GM18907 (cell line): ENCODE measurements at regions not wholly inside any gene's neighbourhood (a gene's known extent, or its start where the extent isn't known, plus 50 kb on each side); places are given as distances from the start of the nearest gene placed in this dataset.
A peak's percentile ranks its signal among the peaks of the same experiment; 100 is the strongest.
"Not testable (repeated sequence)": the region's sequence is repeated elsewhere in the genome, so short reads cannot be mapped to it uniquely, and the experiment has no call there.

Experiments
- ATAC-seq: cut with Tn5 transposase; IDR thresholded peaks from one replicate; pipeline ENCODE4 v1.9.1; 2021; ENCODE audit warnings: mild to moderate bottlenecking, moderate library complexity; ENCODE audit not compliant: unreplicated experiment

- no peak for ATAC-seq
Measured at GRCh38 chr2:84057917-84058560, 401.0 kb downstream of the SUCLG1 start.

GRCh38 chr2:84055816-84056215, 403.3 kb downstream of the SUCLG1 start:
- ATAC-seq = no peak

- not testable (repeated sequence) for ATAC-seq
Measured at GRCh38 chr2:84054577-84054976, 404.5 kb downstream of the SUCLG1 start.

GRCh38 chr2:84052913-84053312, 406.2 kb downstream of the SUCLG1 start:
- ATAC-seq = no peak

- ATAC-seq = no peak
Measured at GRCh38 chr2:84052043-84052442, 407.0 kb downstream of the SUCLG1 start.

- no peak for ATAC-seq
Measured at GRCh38 chr2:84048964-84049363, 410.1 kb downstream of the SUCLG1 start.

GRCh38 chr2:84041506-84041905, 417.6 kb downstream of the SUCLG1 start:
- ATAC-seq = no peak

GRCh38 chr2:84040281-84040680, 418.8 kb downstream of the SUCLG1 start:
- no peak for ATAC-seq

GRCh38 chr2:84038866-84039265, 420.2 kb downstream of the SUCLG1 start:
- ATAC-seq = no peak

- peak; percentile 71 for ATAC-seq
Measured at GRCh38 chr2:84033347-84033974, 425.6 kb downstream of the SUCLG1 start.

GRCh38 chr2:84031312-84032050, 427.6 kb downstream of the SUCLG1 start:
- ATAC-seq = no peak

GRCh38 chr2:84029903-84030575, 429.0 kb downstream of the SUCLG1 start:
- ATAC-seq = no peak

- no peak for ATAC-seq
Measured at GRCh38 chr2:84026818-84027217, 432.3 kb downstream of the SUCLG1 start.

- ATAC-seq = no peak
Measured at GRCh38 chr2:84022810-84023431, 436.2 kb downstream of the SUCLG1 start.

- no peak for ATAC-seq
Measured at GRCh38 chr2:84017010-84017409, 442.1 kb downstream of the SUCLG1 start.

GRCh38 chr2:84016183-84016582, 442.9 kb downstream of the SUCLG1 start:
- ATAC-seq = no peak

GRCh38 chr2:83997889-83998288, 461.2 kb downstream of the SUCLG1 start:
- ATAC-seq = no peak

- ATAC-seq = no peak
Measured at GRCh38 chr2:83994633-83995179, 464.4 kb downstream of the SUCLG1 start.

- no peak for ATAC-seq
Measured at GRCh38 chr2:83993873-83994632, 465.0 kb downstream of the SUCLG1 start.

- no peak for ATAC-seq
Measured at GRCh38 chr2:83991992-83992391, 467.1 kb downstream of the SUCLG1 start.
